ENCODE measurements at regions not wholly inside any gene's neighbourhood (a gene's known extent, or its start where the extent isn't known, plus 50 kb on each side); places are given as distances from the start of the nearest gene placed in this dataset.
A peak's percentile ranks its signal among the peaks of the same experiment; 100 is the strongest.

DNA sequence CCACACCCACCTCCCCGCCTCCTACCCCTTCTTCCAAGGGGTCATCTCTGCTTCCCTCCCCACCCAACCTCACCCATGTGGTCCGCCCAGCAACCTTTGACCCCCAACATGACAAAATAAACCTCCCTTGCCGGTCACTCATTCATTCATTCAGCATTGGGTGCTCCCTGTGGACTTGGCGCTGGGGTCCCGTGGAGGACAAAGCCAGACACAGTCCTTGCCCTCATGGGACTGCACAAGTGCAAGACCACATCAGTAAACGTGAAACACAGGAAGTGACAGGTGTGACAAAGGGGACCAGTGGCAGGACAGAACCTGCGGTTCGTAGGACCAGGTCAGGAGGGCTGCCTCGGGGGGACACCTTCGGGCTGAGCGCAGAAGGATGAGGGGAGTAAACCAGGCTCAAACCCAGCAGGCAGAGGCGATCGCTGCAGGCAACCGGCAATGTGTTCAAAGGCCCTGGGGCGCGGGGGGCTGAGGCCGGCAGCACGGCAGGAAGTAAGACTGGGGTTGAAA, 185.4 kb downstream of the SEC14L1 start:
- Histone ChIP-seq H3K36me3 (ENCODE audit: control insufficient read depth, insufficient read depth, low read length) (no peaks in the 10 kb centered on the region), H3K4me3 (ENCODE audit: low read depth, low read length) (no peak overlapping the region), H3K9ac (ENCODE audit: low read length) (no peak overlapping the region), H3K9me3 (ENCODE audit: control insufficient read depth, insufficient read depth, low read depth, low read length) (no peaks in the 10 kb centered on the region), H3K4me1 (ENCODE audit: control insufficient read depth, insufficient read depth, low read length) (peaks cover 43% of the 10 kb centered on the region), H3K27me3 (ENCODE audit: control insufficient read depth, insufficient read depth, low read length) (no peaks in the 10 kb centered on the region), H3K27ac (ENCODE audit: low read depth, low read length) (no peak overlapping the region)

DNA sequence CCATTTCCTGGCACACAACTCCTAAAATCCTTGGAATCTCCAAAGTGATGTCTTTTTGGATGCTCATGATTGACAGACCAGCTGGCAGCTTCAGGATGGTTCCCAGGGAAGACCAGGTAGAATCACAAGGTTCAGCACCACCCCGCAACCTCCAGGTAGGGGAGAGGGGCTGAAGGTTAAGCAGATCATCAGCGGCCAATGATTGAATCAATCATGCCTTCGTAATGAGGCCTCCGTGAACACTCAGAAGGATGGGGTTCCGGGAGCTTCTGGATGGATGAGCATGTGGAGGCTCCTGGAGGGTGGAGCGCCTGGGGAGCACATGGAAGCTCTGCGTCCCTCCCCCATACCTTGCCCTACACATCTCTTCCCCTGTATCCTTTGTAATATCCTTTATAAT, 185.9 kb downstream of the SEC14L1 start:
- peaks cover 41% of the 10 kb centered on the region for H3K4me1 ChIP-seq (ENCODE audit: control insufficient read depth, insufficient read depth, low read length)
- no peak overlapping the region for H3K27ac ChIP-seq (ENCODE audit: low read depth, low read length)
- no peaks in the 10 kb centered on the region for H3K36me3 ChIP-seq (ENCODE audit: control insufficient read depth, insufficient read depth, low read length)
- no peaks in the 10 kb centered on the region for H3K27me3 ChIP-seq (ENCODE audit: control insufficient read depth, insufficient read depth, low read length)
- no peak overlapping the region for H3K4me3 ChIP-seq (ENCODE audit: low read depth, low read length)
- no peak overlapping the region for H3K9ac ChIP-seq (ENCODE audit: low read length)
- H3K9me3 ChIP-seq (ENCODE audit: control insufficient read depth, insufficient read depth, low read depth, low read length): no peaks in the 10 kb centered on the region

DNA sequence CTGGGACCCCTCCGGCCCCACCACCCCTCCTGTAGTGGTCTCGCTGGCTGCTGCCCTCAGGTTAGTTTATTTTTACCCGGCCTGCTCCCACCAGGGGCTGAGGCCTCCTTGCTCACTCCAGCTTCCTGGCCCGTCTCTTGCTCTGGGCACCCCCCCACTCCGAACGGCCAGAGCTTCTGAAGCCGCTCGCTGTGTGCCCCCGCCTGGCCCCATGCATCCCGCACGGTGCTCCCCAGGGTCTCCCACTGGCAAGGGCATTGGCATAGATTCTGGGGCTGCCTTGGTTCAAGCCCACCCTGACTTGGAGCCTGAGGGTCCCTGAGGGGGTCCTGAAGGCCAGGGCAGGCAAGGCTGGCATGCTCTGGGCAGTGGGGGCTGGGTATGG, 186.4 kb downstream of the SEC14L1 start:
- Histone ChIP-seq H3K36me3 (ENCODE audit: control insufficient read depth, insufficient read depth, low read length) (no peaks in the 10 kb centered on the region), H3K9ac (ENCODE audit: low read length) (no peak overlapping the region), H3K27ac (ENCODE audit: low read depth, low read length) (no peak overlapping the region), H3K9me3 (ENCODE audit: control insufficient read depth, insufficient read depth, low read depth, low read length) (no peaks in the 10 kb centered on the region), H3K27me3 (ENCODE audit: control insufficient read depth, insufficient read depth, low read length) (no peaks in the 10 kb centered on the region), H3K4me1 (ENCODE audit: control insufficient read depth, insufficient read depth, low read length) (peaks cover 36% of the 10 kb centered on the region), H3K4me3 (ENCODE audit: low read depth, low read length) (no peak overlapping the region)

DNA sequence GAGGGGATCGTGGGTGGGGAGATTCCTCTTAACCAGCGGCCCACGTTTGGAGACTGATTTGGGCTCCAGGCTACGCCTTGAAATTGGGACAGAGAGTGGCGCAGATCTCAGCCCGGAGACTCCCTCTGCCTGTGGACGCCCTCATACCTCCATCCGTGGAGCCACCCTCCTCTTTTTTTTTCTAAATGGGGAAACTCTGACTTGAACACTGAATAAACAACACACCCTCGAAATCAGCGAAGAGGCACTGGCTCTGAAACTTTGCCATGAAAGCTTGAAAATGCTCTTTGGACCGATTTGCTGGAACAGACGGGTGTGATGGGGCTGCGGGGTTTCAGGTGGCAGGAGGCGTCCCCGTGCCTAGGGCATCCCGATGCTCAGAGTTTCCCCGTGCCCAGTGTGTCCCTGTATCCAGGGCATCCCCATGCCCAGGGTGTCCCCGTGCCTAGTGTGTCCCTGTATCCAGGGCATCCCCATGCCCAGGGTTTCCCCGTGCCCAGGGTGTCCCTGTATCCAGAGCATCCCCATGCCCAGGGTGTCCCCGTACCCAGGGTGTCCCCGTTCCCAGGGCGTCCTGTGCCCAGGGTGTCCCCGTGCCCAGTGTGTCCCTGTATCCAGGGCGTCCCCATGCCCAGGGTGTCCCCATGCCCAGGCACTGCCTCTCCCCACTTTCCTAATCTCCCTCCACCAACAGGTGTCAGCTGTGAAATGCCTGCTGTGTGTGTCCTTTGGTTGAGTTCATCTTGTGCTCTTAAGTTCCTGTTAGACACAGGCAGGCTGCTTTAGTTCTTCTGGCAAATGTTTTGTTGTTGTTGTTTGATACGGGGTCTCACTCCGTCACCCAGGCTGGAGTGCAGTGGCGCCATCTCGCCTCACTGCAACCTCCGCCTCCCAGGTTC, 187.0 kb downstream of the SEC14L1 start:
- H3K27ac ChIP-seq (ENCODE audit: low read depth, low read length): no peak overlapping the region

DNA sequence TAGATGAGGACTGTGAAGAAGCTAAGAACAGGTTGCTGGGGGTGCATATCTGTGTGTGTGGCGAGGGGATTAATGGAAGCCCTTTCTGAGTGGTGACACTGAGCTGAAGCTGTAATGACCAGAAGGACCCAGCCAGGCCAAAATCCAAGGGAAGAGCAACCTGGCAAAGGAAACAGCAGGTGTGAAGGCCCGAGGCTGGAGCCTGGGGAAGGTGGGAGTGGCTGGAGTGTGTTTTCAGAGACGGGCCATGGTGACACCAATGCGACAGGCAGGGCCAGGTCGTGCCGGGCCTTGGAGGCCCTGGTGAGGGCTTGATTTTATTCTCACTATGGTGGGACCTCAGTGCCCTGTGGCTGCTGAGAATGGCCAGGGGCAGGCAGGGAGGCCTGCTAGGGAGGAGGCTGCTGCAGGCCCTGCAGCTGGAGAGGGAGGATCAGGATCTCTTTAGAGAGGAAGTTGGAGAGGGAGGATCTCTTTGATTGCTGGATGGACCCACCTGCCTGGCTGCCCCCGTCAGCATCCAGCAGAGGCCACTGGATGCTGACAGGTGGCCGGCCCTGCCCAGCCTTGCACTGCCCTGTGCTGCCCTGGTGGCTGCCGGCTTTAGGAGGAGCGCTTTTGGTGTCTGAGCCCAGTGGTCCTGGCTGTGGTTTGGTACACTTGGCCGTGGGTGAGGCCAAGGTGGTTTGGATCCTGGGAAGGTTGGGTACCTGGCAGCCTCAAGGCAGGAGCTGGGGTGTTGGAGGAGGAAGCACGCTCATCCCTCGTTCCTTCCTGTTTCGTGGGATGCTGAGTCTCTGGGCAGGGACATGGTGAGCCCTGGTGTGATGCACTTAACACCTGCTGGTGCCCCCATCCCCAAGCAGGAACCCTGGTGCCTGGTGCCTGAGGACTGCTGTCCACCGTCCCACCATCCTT, 188.3 kb downstream of the SEC14L1 start:
- Histone ChIP-seq H3K36me3 (ENCODE audit: control insufficient read depth, insufficient read depth, low read length) (no peaks in the 10 kb centered on the region), H3K4me1 (ENCODE audit: control insufficient read depth, insufficient read depth, low read length) (peaks cover 17% of the 10 kb centered on the region), H3K9ac (ENCODE audit: low read length) (no peak overlapping the region), H3K4me3 (ENCODE audit: low read depth, low read length) (no peak overlapping the region), H3K27ac (ENCODE audit: low read depth, low read length) (no peak overlapping the region), H3K27me3 (ENCODE audit: control insufficient read depth, insufficient read depth, low read length) (no peaks in the 10 kb centered on the region), H3K9me3 (ENCODE audit: control insufficient read depth, insufficient read depth, low read depth, low read length) (no peaks in the 10 kb centered on the region)

More for the DNA sequence above, 187.0 kb downstream of the SEC14L1 start:
- Histone ChIP-seq H3K4me1 (ENCODE audit: control insufficient read depth, insufficient read depth, low read length) (peaks cover 29% of the 10 kb centered on the region), H3K27me3 (ENCODE audit: control insufficient read depth, insufficient read depth, low read length) (no peaks in the 10 kb centered on the region), H3K9me3 (ENCODE audit: control insufficient read depth, insufficient read depth, low read depth, low read length) (no peaks in the 10 kb centered on the region), H3K4me3 (ENCODE audit: low read depth, low read length) (no peak overlapping the region), H3K36me3 (ENCODE audit: control insufficient read depth, insufficient read depth, low read length) (no peaks in the 10 kb centered on the region), H3K9ac (ENCODE audit: low read length) (no peak overlapping the region)

DNA sequence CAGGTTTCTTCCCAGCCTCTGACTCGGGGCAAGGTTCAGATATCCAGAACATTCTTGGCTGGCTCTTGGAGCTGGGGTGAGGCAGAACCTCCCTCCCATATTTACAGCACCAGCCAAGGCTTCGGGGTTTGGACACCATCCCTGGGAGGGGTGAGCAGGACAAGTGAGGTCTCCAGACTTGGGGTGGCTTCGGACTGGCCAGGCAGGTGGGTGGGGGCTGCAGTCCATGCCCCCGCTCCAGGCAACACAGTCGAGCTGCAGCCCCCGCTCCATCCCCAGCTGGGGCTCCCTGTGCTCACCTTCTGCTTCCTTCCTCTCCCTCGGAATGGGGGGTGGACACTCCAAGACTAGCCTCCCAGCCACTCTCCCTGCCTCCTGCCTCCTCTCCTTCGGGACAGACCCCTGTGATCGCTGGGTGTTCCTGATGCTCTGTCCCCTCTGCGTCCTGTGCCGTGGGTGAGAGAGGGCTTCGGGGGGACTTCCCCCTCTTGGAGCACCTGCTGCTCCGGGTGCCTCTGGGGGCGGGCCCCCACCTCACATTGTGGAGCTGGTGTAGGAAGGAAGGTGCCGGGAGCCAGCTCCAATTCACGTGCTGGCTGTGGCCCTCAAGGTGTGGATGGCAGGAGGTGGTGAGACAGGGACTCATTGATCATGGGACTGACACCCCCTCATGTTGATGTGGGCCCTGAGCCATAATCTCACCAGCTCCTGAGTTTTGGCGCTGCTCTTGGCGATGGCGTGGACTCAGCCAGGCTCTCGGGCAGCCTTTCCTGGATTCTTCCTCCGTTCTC, 189.2 kb downstream of the SEC14L1 start:
- H3K4me1 ChIP-seq (ENCODE audit: control insufficient read depth, insufficient read depth, low read length): peaks cover 13% of the 10 kb centered on the region
- H3K27ac ChIP-seq (ENCODE audit: low read depth, low read length): no peak overlapping the region
- H3K4me3 ChIP-seq (ENCODE audit: low read depth, low read length): no peak overlapping the region
- H3K36me3 ChIP-seq (ENCODE audit: control insufficient read depth, insufficient read depth, low read length): no peaks in the 10 kb centered on the region
- H3K9me3 ChIP-seq (ENCODE audit: control insufficient read depth, insufficient read depth, low read depth, low read length): no peaks in the 10 kb centered on the region
- H3K27me3 ChIP-seq (ENCODE audit: control insufficient read depth, insufficient read depth, low read length): no peaks in the 10 kb centered on the region
- no peak overlapping the region for H3K9ac ChIP-seq (ENCODE audit: low read length)

DNA sequence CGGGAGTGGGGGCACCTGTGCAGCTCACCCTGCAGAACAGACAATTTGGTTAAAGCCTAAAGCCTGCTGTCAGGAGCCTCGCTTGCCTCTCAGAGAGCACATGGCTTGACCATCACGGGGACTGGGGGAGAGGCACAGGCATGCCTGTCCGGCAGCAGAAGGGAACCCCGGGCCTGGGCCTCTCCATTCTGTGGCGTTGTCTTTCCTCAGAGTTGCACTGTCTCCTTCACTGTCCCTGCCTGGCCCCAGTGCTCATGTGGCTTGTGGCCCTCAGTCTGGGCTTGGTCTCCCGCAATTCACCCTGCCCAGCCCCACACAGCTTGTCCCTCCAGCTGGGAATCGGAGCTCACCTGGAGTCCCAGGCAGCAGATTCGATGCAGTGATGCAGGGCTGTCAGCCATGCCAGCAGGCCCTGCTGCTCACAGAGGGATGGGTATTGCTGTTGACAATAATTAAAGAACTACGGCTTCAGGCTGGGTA, 189.9 kb downstream of the SEC14L1 start:
- Histone ChIP-seq H3K4me1 (ENCODE audit: control insufficient read depth, insufficient read depth, low read length) (peaks cover 10% of the 10 kb centered on the region), H3K4me3 (ENCODE audit: low read depth, low read length) (no peak overlapping the region), H3K27me3 (ENCODE audit: control insufficient read depth, insufficient read depth, low read length) (no peaks in the 10 kb centered on the region), H3K9ac (ENCODE audit: low read length) (no peak overlapping the region), H3K36me3 (ENCODE audit: control insufficient read depth, insufficient read depth, low read length) (no peaks in the 10 kb centered on the region), H3K27ac (ENCODE audit: low read depth, low read length) (no peak overlapping the region), H3K9me3 (ENCODE audit: control insufficient read depth, insufficient read depth, low read depth, low read length) (no peaks in the 10 kb centered on the region)

DNA sequence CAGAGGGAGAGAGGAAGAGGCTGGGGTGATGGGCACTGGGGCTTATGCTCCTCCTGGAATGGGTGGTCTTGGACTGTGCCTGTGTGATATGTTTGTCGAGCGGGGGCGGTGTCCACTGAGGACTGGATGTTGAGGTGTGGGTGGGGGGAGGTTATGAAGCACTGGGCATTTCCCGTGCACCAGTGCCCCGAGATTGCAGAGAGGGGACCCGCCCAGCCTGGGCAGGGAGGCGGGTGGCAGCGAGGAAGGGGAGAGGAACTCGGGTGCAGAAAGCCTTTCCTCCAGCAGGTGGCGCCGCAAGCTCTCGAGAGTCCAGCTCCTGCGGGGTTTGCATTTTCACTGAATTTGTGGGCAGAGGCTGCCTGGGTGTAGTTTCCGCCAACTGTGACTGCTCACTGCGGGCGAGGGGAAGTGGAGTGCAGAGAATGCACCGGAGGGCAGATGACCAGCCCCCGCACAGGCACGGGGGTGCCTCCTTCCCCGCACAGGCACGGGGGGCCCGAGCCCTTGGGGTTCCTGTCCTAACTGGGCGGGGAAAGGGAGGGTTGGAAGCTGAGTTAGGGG, 190.6 kb downstream of the SEC14L1 start:
- Histone ChIP-seq H3K27ac (ENCODE audit: low read depth, low read length) (no peak overlapping the region), H3K27me3 (ENCODE audit: control insufficient read depth, insufficient read depth, low read length) (no peaks in the 10 kb centered on the region), H3K36me3 (ENCODE audit: control insufficient read depth, insufficient read depth, low read length) (no peaks in the 10 kb centered on the region), H3K9me3 (ENCODE audit: control insufficient read depth, insufficient read depth, low read depth, low read length) (no peaks in the 10 kb centered on the region; the same call in 1 of the 2 replicates), H3K4me3 (ENCODE audit: low read depth, low read length) (0 out of 2 replicates have a peak overlapping the region, but pooled peaks have one; percentile 17), H3K9ac (ENCODE audit: low read length) (no peak overlapping the region), H3K4me1 (ENCODE audit: control insufficient read depth, insufficient read depth, low read length) (peaks cover 10% of the 10 kb centered on the region)

DNA sequence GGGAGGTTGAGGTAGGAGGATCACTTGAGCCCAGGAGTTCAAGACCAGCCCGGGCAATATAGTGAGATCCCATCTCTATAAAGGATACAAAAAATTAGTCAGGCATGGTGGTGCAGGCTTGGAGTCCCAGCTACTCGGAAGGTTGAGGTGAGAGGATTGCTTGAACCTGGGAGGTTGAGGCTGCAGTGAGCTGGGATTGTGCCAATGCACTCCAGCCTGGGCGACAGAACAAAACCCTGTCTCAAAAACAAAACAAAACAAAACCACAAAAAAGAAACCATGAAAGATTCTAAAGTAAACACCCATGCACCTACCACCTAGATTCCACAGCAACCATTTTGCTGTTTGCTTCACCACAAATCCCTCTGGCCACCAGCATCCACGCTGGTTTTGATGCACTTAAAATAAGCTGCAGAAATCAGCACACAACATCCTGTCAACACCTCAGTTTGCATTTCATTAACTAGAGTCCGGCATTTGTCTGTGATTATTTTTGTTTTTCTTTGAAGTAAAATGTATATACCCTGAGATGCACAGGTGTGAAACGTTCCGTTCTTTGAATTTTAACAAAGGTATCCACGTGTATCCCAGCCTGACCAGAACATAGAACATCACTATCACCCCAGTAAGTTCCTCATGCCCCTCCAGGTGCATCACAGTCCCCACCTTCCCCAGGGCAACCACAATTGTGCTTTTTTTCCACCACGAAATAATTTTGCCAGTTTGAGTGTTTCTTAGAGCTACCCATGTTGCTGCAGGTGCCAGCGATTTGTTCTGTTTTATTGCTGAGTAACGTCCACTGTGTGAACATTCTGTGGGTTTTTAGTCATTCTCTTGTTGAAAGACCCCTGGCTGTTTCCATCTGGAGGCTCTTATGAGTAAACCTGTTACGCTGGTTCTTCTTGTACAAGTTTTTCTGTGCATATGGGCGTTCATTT, 191.5 kb downstream of the SEC14L1 start:
- Histone ChIP-seq H3K36me3 (ENCODE audit: control insufficient read depth, insufficient read depth, low read length) (no peaks in the 10 kb centered on the region), H3K27ac (ENCODE audit: low read depth, low read length) (no peak overlapping the region), H3K4me1 (ENCODE audit: control insufficient read depth, insufficient read depth, low read length) (peaks cover 10% of the 10 kb centered on the region), H3K4me3 (ENCODE audit: low read depth, low read length) (no peak overlapping the region), H3K27me3 (ENCODE audit: control insufficient read depth, insufficient read depth, low read length) (no peaks in the 10 kb centered on the region), H3K9ac (ENCODE audit: low read length) (no peak overlapping the region), H3K9me3 (ENCODE audit: control insufficient read depth, insufficient read depth, low read depth, low read length) (no peaks in the 10 kb centered on the region; the same call in 1 of the 2 replicates)
